Amniotic epithelial cell (primary cell): ENCODE measurements at regions not wholly inside any gene's neighbourhood (a gene's known extent, or its start where the extent isn't known, plus 50 kb on each side); places are given as distances from the start of the nearest gene placed in this dataset.
A peak's percentile ranks its signal among the peaks of the same experiment; 100 is the strongest.
"Not testable (repeated sequence)": the region's sequence is repeated elsewhere in the genome, so short reads cannot be mapped to it uniquely, and the experiment has no call there.

ENCODE experiments used
- DNase-seq: peaks from one replicate; pipeline ENCODE4 v3.0.0-alpha.2; 2010; ENCODE audit warnings: low read depth

GRCh38 chr7:35909870-35910357, 109.1 kb downstream of the SEPTIN7 start:
- DNase-seq, result peak; percentile 12

GRCh38 chr7:35910621-35911020, 109.8 kb downstream of the SEPTIN7 start:
- DNase-seq, result not testable (repeated sequence)

GRCh38 chr7:35913350-35913749, 112.5 kb downstream of the SEPTIN7 start:
- not testable (repeated sequence) for DNase-seq

- not testable (repeated sequence) for DNase-seq
These were observed 113.4 kb downstream of the SEPTIN7 start for GRCh38 chr7:35914214-35914613.

- not testable (repeated sequence) for DNase-seq
These were observed 114.5 kb downstream of the SEPTIN7 start for GRCh38 chr7:35915247-35915955.

- not testable (repeated sequence) for DNase-seq
These were observed 117.4 kb downstream of the SEPTIN7 start for GRCh38 chr7:35918217-35918616.

GRCh38 chr7:35919607-35920006, 118.8 kb downstream of the SEPTIN7 start:
- DNase-seq, result not testable (repeated sequence)

GRCh38 chr7:35921338-35921737, 120.5 kb downstream of the SEPTIN7 start:
- DNase-seq, result not testable (repeated sequence)

- not testable (repeated sequence) for DNase-seq
These were observed 123.8 kb downstream of the SEPTIN7 start for GRCh38 chr7:35924668-35925067.

- peak; percentile 14 for DNase-seq
These were observed 126.1 kb downstream of the SEPTIN7 start for GRCh38 chr7:35926966-35927365.

- not testable (repeated sequence) for DNase-seq
These were observed 130.3 kb downstream of the SEPTIN7 start for GRCh38 chr7:35931134-35931533.

- not testable (repeated sequence) for DNase-seq
These were observed 130.7 kb downstream of the SEPTIN7 start for GRCh38 chr7:35931551-35931950.

- DNase-seq, result not testable (repeated sequence)
These were observed 139.8 kb downstream of the SEPTIN7 start for GRCh38 chr7:35940695-35941094.

- DNase-seq, result not testable (repeated sequence)
These were observed 144.8 kb downstream of the SEPTIN7 start for GRCh38 chr7:35945621-35946020.

- DNase-seq, result not testable (repeated sequence)
These were observed 154.9 kb downstream of the SEPTIN7 start for GRCh38 chr7:35955735-35956134.

GRCh38 chr7:35956988-35957387, 156.1 kb downstream of the SEPTIN7 start:
- DNase-seq, result not testable (repeated sequence)

GRCh38 chr7:35961260-35961659, 160.4 kb downstream of the SEPTIN7 start:
- not testable (repeated sequence) for DNase-seq

- not testable (repeated sequence) for DNase-seq
These were observed 161.8 kb downstream of the SEPTIN7 start for GRCh38 chr7:35962607-35963006.

- no peak for DNase-seq
These were observed 166.7 kb downstream of the SEPTIN7 start for GRCh38 chr7:35967366-35968139.

- no peak for DNase-seq
These were observed 167.5 kb downstream of the SEPTIN7 start for GRCh38 chr7:35968140-35968940.

- no peak for DNase-seq
These were observed 168.2 kb downstream of the SEPTIN7 start for GRCh38 chr7:35969066-35969465.

- DNase-seq, result no peak
These were observed 169.6 kb downstream of the SEPTIN7 start for GRCh38 chr7:35970458-35970857.
